ENCODE measurements at regions not wholly inside any gene's neighbourhood (a gene's known extent, or its start where the extent isn't known, plus 50 kb on each side); places are given as distances from the start of the nearest gene placed in this dataset.
"Not testable (repeated sequence)": the region's sequence is repeated elsewhere in the genome, so short reads cannot be mapped to it uniquely, and the experiment has no call there.

DNA sequence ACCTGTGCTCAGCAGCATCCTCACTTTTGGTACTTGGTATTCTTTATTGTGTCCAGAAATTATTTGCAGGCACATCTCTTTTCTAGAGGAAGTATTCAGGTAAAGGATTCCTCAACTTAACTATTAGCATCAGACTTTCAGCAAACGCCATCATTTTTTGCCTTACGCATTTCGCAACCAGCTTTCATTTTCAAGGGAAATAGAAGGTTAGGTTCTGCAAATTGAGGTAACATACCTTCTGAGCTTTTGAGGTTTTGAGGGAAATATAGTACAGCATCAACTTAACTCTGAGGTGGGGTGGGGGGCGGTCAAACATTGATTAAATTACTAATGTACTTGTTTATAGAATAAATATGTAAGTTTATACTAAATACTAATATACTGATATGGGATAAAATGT is 243.6 kb upstream of the RIMS1 start:
- no peak for ATAC-seq
- intact Hi-C loops (cut with micrococcal nuclease): no loop called here

GRCh38 chr6:71645299-71645698 is 241.1 kb upstream of the RIMS1 start:
- DNase-seq (no peak), ATAC-seq (no peak)
- intact Hi-C loops (cut with micrococcal nuclease): loop anchor here (5.0 kb wide), 1 partner anchor 37 kb away; no protein-coding TSS in a partner anchor

More for the DNA sequence above, 243.6 kb upstream of the RIMS1 start:
- DNase-seq: no peak

DNA sequence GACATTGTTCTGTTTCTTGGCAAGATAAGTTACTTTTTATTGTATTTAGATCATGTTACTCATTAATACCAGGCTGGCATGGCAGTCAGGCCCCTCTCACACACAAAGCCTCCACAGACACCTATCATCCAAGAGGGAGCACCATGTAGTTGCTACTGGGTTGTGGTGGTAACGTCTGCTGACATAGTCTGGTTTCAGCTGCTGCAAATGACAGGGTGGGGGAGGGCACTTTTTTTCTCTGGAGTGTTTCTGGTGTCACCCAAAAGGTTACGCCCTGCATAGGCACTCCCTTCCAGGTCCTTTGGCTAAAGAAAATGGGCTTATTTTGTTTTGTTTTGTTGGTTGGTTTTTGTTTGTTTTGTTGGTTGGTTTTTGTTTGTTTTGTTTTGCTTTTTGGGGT is 236.4 kb upstream of the RIMS1 start:
- intact Hi-C loops (cut with micrococcal nuclease): loop anchor here (5.0 kb wide), 1 partner anchor 32 kb away; no protein-coding TSS in a partner anchor
- DNase-seq: no peak
- no peak for ATAC-seq

DNA sequence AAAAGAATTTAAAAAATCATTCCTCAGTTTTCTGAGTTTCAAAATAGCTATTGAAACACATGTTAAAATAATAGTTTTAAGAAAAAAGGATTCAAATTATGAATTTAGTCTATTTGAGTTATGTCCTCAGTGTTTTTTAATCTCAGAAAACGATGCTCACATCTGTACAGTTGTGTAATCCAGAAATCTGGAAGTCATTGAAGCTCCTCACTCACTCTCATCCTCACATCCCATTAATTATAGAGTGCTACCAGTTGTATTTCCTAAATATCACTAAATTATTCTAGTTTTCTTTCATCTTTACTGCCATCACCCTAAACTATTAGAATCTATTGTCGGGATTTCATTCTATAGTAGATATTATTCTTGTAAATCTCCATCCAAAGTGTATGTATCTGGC is 234.7 kb upstream of the RIMS1 start:
- ATAC-seq (no peak), DNase-seq (no peak)
- intact Hi-C loops (cut with micrococcal nuclease): no loop called here

DNA sequence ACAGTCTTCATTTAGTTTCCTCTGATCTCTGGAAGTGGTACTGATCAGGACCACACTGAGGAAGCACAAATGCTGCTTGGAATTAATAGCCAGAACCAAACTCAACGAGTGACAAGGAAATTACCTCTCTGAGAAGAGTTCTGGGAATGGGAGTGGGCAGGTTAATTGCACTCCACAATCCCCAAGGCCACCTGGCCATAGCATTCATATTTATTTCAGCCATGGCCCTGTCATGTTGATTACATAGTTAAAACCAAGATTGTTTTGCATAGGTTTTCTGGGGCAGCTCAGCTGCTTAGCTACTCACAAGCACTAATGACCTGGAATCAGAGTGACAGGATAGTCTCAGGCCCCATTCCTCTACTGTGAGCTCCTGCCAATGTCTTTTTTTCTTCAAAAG is 230.2 kb upstream of the RIMS1 start:
- ATAC-seq (no peak), DNase-seq (no peak)
- intact Hi-C loops (cut with micrococcal nuclease): no loop called here

- no peak for ATAC-seq
- intact Hi-C loops (cut with micrococcal nuclease): no loop called here
Measured at GRCh38 chr6:71665931-71666330, 220.4 kb upstream of the RIMS1 start.

GRCh38 chr6:71672876-71673275 is 213.5 kb upstream of the RIMS1 start:
- no peak for DNase-seq
- intact Hi-C loops (cut with micrococcal nuclease): no loop called here
- ATAC-seq: no peak

More at GRCh38 chr6:71665931-71666330, 220.4 kb upstream of the RIMS1 start:
- DNase-seq: no peak

DNA sequence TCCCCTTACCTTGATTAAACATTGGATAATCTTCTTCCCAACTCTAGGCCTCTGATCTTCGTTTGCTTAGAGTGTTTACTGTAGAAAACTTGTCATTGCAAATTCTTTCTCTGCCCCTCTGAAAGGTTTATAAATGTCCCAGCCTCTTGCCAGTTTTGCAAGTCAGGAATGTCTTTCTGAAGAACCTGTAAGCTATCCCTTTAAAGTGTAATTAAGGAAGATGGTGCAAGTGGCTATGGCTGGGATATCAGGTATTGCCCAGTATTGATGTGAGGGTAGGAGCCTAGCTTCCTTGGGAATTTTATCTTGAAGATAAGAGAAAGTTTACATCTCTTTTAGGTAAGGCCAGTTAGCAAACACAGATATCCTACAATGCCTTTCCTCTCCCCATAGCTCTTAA is 211.0 kb upstream of the RIMS1 start:
- ATAC-seq (no peak), DNase-seq (no peak)
- intact Hi-C loops (cut with micrococcal nuclease): no loop called here

- intact Hi-C loops (cut with micrococcal nuclease): no loop called here
- ATAC-seq (no peak), DNase-seq (no peak)
Measured at GRCh38 chr6:71676298-71676697, 210.1 kb upstream of the RIMS1 start.

- ATAC-seq: no peak
- no peak for DNase-seq
- intact Hi-C loops (cut with micrococcal nuclease): no loop called here
Measured at GRCh38 chr6:71678091-71678490, 208.3 kb upstream of the RIMS1 start.

DNA sequence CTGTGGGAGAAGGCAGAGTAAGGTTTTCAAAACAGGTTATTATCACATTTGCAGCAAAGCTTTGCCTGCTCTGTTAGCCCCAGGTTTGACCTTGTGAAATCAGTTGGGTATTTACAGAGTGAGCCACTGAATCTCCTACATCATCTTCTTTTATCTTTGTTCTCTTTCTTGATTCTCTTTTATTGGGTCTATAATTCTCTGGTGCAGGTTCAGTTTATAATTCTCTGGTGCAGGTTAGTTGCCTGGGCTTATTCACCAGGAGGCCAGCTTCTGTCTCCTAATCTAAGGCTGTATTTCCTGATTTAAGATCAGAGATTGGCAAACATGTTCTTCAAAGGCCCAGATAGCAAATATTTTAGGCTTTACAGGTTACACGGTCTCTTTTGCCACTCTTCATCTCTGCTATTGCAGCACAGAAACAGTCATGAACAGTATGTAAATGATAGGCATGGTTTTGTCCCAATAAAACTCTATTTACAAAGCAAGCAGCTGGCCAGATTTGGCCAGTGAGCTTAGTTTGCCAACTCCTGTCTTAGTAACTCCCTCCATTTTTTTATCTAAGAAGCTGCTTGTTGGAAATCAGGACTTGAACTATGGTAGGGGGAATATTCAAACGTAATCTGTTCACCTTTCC is 205.0 kb upstream of the RIMS1 start:
- intact Hi-C loops (cut with micrococcal nuclease): loop anchor here (5.0 kb wide), 1 partner anchor 34 kb away; no protein-coding TSS in a partner anchor
- DNase-seq: no peak

GRCh38 chr6:71686021-71686677 is 200.2 kb upstream of the RIMS1 start:
- intact Hi-C loops (cut with micrococcal nuclease); ATAC-seq; DNase-seq: not testable (repeated sequence)

More for the DNA sequence above, 205.0 kb upstream of the RIMS1 start:
- no peak for ATAC-seq

DNA sequence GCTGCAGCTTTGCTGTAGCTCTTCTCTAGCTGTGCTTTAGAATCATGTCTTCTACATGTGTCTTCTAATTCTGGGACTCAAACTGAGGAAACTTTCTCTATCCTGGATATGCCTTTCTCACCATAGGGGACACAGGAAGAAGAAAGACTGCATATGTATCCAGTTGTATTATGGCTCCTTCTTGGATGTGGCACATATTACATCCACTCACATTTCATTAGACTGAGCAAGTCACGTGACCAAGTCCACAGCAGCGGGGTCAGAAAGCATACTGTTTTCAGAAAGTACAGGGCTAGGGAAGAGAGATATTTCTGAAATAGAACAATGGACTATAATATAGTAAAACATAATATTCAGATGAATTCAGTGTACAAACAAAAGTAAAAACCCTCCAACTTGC is 187.6 kb upstream of the RIMS1 start:
- no peak for ATAC-seq
- intact Hi-C loops (cut with micrococcal nuclease): no loop called here
- no peak for DNase-seq

- intact Hi-C loops (cut with micrococcal nuclease): no loop called here
- no peak for DNase-seq
- ATAC-seq: no peak
Measured at GRCh38 chr6:71706523-71706922, 179.8 kb upstream of the RIMS1 start.

- intact Hi-C loops (cut with micrococcal nuclease): no loop called here
- no peak for ATAC-seq
- DNase-seq: no peak
Measured at GRCh38 chr6:71707059-71707458, 179.3 kb upstream of the RIMS1 start.

DNA sequence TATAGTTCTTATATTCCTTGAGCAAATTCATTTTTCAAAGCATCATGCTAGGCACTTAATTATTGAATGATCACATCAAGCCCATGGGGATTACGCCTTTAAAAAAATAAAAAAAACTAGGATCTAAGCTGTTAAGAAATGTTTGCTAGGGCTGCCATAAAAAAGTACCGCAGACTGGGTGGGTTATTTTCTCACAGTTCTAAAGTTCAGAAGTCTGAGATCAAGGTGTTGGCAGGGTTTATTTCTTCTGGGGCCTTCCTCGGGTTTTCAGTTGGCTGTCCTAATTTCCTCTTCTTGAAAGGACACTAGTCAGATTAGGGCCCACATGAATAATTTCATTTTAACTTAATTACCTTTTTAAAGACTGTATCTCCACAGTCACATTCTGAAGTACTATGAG is 165.6 kb upstream of the RIMS1 start:
- ATAC-seq: no peak
- no peak for DNase-seq
- intact Hi-C loops (cut with micrococcal nuclease): no loop called here

GRCh38 chr6:71721642-71722041 is 164.7 kb upstream of the RIMS1 start:
- intact Hi-C loops (cut with micrococcal nuclease): no loop called here
- DNase-seq (no peak), ATAC-seq (peak; percentile 26)

- intact Hi-C loops (cut with micrococcal nuclease): no loop called here
- no peak for ATAC-seq
- no peak for DNase-seq
Measured at GRCh38 chr6:71722736-71723135, 163.6 kb upstream of the RIMS1 start.

DNA sequence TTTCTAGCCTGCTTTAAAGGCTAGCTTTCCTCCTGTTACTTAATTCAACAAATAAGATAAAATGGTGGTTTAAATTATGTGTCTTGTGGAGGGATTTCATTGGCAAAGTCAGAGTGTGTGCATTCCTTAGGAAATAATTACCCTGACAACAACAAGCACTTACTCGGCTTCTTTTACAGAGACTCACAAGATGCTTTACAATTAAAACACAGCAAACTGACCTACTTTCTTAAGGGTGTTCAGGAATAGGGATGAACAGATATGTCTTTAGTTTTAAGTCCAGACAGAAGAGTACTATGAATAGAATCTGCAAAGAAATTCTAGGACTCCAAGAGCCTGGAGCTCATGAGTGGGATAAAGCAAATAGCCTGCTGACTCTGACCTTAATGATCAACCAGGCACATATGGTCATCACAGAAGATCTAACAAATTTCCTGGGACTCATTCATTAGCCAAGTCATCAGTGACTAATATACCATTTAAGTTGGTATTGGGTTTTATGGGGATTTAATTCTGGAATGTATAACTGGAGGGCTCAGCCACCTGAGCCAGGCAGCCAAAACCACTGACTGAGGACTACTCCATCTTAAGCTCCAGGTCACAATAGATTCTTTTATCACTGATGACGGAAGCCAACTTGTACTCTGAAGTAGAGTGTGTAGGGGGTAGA is 161.8 kb upstream of the RIMS1 start:
- no peak for ATAC-seq
- intact Hi-C loops (cut with micrococcal nuclease): no loop called here
- DNase-seq: no peak

GRCh38 chr6:71725126-71725470 is 161.3 kb upstream of the RIMS1 start:
- ATAC-seq (no peak), DNase-seq (no peak)
- intact Hi-C loops (cut with micrococcal nuclease): no loop called here

DNA sequence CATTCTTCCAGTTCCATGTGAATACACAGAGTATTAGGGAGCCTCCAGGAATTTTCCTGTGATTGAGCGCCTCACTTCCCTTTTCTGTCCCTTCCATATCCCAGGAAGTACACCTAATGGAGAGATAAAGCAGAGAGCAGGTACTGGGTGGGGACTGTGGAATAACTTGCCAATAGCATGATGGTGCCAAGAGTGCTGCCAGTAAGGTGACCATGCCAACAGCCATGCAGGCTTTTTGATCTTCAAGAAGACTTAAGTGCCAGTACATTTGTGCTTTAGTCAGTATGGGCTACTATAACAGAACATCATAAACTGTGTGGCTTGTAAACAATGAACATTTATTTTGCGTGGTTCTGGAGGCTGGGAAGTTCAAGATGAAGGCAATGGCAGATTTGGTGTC is 160.2 kb upstream of the RIMS1 start:
- ATAC-seq (no peak), DNase-seq (no peak)
- intact Hi-C loops (cut with micrococcal nuclease): no loop called here

All from left ventricle myocardium superior (tissue), 1 donor.